DOHH2 (cell line): ENCODE measurements at regions not wholly inside any gene's neighbourhood (a gene's known extent, or its start where the extent isn't known, plus 50 kb on each side); places are given as distances from the start of the nearest gene placed in this dataset.

ENCODE experiments used
- H3F3A ChIP-seq: fragments of 200-600 bp; sonication (generic), shearing (Covaris generic); 2 replicates; pipeline ENCODE4 v1.6.0; 2016; ENCODE audit warnings: antibody characterized with exemption, mild to moderate bottlenecking; ENCODE audit not compliant: control insufficient read depth, insufficient read depth
- H3K27ac ChIP-seq: fragments of 200-600 bp; sonication (generic); 2 replicates; pipeline ENCODE4 v1.5.1; 2014; ENCODE audit warnings: low read depth, mild to moderate bottlenecking, low read length, moderate library complexity
- H3K27me3 ChIP-seq: fragments of 200-600 bp; sonication (generic); 2 replicates; pipeline ENCODE4 v1.6.1; 2014; ENCODE audit warnings: mild to moderate bottlenecking, low read length, mixed read lengths; ENCODE audit not compliant: control insufficient read depth
- H3K36me3 ChIP-seq: fragments of 200-600 bp; sonication (generic); 2 replicates; pipeline ENCODE4 v1.6.1; 2014; ENCODE audit warnings: mild to moderate bottlenecking, low read length, moderate library complexity, mixed read lengths; ENCODE audit not compliant: control insufficient read depth
- H3K4me1 ChIP-seq: fragments of 200-600 bp; sonication (generic); 2 replicates; pipeline ENCODE4 v1.6.1; 2014; ENCODE audit warnings: mild to moderate bottlenecking, low read length, mixed read lengths; ENCODE audit not compliant: control insufficient read depth
- H3K4me2 ChIP-seq: fragments of 200-600 bp; sonication (generic); 2 replicates; pipeline ENCODE4 v1.6.0; 2014; ENCODE audit warnings: mild to moderate bottlenecking, low read length, moderate library complexity
- H3K4me3 ChIP-seq: fragments of 200-600 bp; sonication (generic); 2 replicates; pipeline ENCODE4 v1.5.1; 2014; ENCODE audit warnings: mild to moderate bottlenecking, low read length, mixed read lengths
- H3K79me2 ChIP-seq: fragments of 200-600 bp; sonication (generic); 2 replicates; pipeline ENCODE4 v1.6.1; 2014; ENCODE audit warnings: mild to moderate bottlenecking, low read length, mixed read lengths; ENCODE audit not compliant: control insufficient read depth
- H3K9me2 ChIP-seq: fragments of 200-600 bp; sonication (generic); replicated peaks from 2 replicates; pipeline ENCODE4 v1.6.1; 2014; ENCODE audit warnings: mild to moderate bottlenecking, low read length, mixed read lengths; ENCODE audit not compliant: control insufficient read depth
- H3K9me3 ChIP-seq: fragments of 200-600 bp; sonication (generic); 2 replicates; pipeline ENCODE4 v1.6.1; 2014; ENCODE audit warnings: antibody characterized with exemption, low read length, mixed read lengths; ENCODE audit not compliant: control insufficient read depth, insufficient read depth
- H4K20me1 ChIP-seq: fragments of 200-600 bp; sonication (generic); 2 replicates; pipeline ENCODE4 v1.6.0; 2014; ENCODE audit warnings: low read depth, mild to moderate bottlenecking, antibody characterized with exemption, low read length, moderate library complexity; ENCODE audit not compliant: control insufficient read depth, insufficient read depth
- EZH2phosphoT487 ChIP-seq: fragments of 200-600 bp; sonication (generic); IDR thresholded peaks from 2 replicates; pipeline ENCODE4 v1.6.1; 2017; ENCODE audit warnings: borderline replicate concordance, mild to moderate bottlenecking, antibody characterized with exemption, low read length, moderate library complexity, mixed read lengths
- TF ChIP-seq, protein P1 (sequence below): fragments of 200-600 bp; sonication (generic); IDR thresholded peaks from one replicate; pipeline ENCODE4 v1.5.1; 2014; ENCODE audit warnings: antibody characterized with exemption, mild to moderate bottlenecking, low read depth, low read length; ENCODE audit not compliant: poor library complexity, severe bottlenecking

DNA sequence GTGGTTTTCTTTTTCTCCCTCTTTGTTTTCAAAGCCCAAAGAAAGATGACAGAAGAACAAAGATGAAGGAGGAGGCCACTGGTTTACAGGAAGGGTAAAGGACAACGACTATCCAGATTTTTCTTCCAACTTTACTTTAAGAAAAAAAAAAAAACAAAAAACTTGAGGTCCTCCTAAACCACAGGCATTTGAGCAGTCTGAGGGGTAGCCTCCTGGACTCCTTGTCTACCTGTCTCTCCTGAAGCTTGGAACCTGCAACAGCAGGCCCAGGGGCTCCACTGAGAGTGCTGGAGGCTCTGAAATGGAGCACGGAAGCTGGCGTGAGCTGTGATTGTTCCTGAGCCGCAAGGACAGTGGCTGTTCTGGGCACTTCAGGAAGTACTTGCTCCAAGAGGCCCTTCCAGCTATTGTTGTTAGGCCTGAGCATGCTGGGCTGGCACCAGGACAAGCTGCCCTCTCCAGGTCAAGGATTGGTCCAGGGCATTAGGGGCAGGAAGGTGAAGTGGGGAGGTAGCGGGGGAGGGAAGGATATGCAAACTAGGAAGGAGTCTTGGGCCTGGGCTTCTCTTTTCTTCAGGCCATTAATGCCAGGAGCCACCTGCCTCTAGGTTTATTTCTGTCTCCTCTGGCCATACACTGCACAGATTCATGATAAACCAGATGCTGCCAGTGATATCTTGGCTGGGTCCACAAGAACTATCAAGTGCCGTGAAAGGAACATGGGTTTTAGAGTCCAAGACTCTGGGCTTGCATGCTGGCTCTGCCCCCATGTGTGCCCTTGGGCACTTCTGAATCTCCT, 147.3 kb downstream of the CCDC34 start:
- H3K9me2 ChIP-seq = no peaks in the 10 kb centered on the region
- H3K4me2 ChIP-seq = no peak overlapping the region
- no peaks in the 10 kb centered on the region for H3K27me3 ChIP-seq
- TF ChIP-seq, protein P1, sequence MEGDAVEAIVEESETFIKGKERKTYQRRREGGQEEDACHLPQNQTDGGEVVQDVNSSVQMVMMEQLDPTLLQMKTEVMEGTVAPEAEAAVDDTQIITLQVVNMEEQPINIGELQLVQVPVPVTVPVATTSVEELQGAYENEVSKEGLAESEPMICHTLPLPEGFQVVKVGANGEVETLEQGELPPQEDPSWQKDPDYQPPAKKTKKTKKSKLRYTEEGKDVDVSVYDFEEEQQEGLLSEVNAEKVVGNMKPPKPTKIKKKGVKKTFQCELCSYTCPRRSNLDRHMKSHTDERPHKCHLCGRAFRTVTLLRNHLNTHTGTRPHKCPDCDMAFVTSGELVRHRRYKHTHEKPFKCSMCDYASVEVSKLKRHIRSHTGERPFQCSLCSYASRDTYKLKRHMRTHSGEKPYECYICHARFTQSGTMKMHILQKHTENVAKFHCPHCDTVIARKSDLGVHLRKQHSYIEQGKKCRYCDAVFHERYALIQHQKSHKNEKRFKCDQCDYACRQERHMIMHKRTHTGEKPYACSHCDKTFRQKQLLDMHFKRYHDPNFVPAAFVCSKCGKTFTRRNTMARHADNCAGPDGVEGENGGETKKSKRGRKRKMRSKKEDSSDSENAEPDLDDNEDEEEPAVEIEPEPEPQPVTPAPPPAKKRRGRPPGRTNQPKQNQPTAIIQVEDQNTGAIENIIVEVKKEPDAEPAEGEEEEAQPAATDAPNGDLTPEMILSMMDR = no peak
- no peak for TF ChIP-seq EZH2phosphoT487
- H3K4me3 ChIP-seq = no peak overlapping the region
- no peaks in the 10 kb centered on the region for H3K9me3 ChIP-seq
- no peak overlapping the region for H3K27ac ChIP-seq
- no peaks in the 10 kb centered on the region for H4K20me1 ChIP-seq
- no peaks in the 10 kb centered on the region for H3K4me1 ChIP-seq
- H3F3A ChIP-seq = no peaks in the 10 kb centered on the region
- no peaks in the 10 kb centered on the region for H3K36me3 ChIP-seq
- no peaks in the 10 kb centered on the region for H3K79me2 ChIP-seq

DNA sequence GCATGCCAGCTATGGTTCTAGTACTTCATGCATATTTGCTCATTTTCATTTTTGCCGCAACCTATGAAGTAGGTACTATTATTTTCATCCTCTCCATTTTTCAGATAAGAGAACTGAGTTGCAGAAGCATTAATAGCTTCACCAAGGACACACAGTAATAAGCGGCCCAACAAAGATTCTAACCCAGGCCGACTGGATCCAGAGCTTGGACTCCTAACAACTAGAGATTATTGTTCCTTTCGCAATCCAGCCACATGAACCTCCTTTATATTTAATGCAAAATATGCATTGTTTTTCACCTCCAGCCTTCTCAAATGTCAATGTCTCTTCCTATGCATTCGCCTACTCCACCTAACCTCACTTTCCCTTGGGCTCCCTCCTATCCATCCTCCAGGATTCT, 148.3 kb downstream of the CCDC34 start:
- H3K9me2 ChIP-seq = no peaks in the 10 kb centered on the region
- H3K4me2 ChIP-seq = no peak overlapping the region
- H3K27ac ChIP-seq = no peak overlapping the region
- no peaks in the 10 kb centered on the region for H3F3A ChIP-seq
- no peaks in the 10 kb centered on the region for H4K20me1 ChIP-seq
- no peaks in the 10 kb centered on the region for H3K4me1 ChIP-seq
- H3K9me3 ChIP-seq = no peaks in the 10 kb centered on the region
- H3K4me3 ChIP-seq = no peak overlapping the region
- H3K36me3 ChIP-seq = no peaks in the 10 kb centered on the region
- H3K27me3 ChIP-seq = no peaks in the 10 kb centered on the region
- TF ChIP-seq, protein P1 = no peak
- no peak for TF ChIP-seq EZH2phosphoT487
- H3K79me2 ChIP-seq = no peaks in the 10 kb centered on the region

DNA sequence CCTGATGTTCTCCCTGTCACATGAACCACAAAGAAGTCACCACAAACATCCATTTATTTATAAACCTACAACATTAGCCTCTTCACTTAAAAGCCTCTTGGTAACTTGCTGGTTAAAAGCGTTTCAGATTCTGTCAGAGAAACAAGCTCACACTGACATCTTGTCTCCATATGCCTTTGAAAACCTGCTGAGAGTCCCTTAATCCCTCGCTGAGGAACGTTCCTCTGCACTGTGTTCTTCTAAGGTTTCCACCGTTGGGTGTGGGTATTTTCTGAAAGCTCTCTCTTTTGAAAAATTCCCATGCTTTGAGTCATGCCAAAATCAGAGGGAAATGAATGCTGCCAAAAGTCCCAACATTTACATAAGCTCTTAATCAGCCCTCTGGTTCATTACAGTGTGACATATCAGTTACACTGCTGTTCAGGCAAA, 149.8 kb downstream of the CCDC34 start:
- Histone ChIP-seq H3K27ac (no peak overlapping the region), H3K27me3 (no peaks in the 10 kb centered on the region), H3K4me1 (no peaks in the 10 kb centered on the region), H4K20me1 (no peaks in the 10 kb centered on the region), H3K79me2 (no peaks in the 10 kb centered on the region), H3F3A (no peaks in the 10 kb centered on the region), H3K9me3 (no peaks in the 10 kb centered on the region), H3K9me2 (no peaks in the 10 kb centered on the region), H3K4me2 (no peak overlapping the region), H3K36me3 (no peaks in the 10 kb centered on the region), H3K4me3 (no peak overlapping the region)
- TF ChIP-seq, protein P1 = no peak
- TF ChIP-seq EZH2phosphoT487 = no peak
